ENCODE measurements at regions not wholly inside any gene's neighbourhood (a gene's known extent, or its start where the extent isn't known, plus 50 kb on each side); places are given as distances from the start of the nearest gene placed in this dataset.

GRCh38 chr12:105444653-105445102 lies 114.2 kb downstream of the C12orf75 start:
- no peak for TF ChIP-seq CTCF (IDR thresholded peaks at IDR 0.05; ENCODE audit: insufficient read depth, low read length, poor library complexity, severe bottlenecking)
- no peak for TF ChIP-seq EZH2phosphoT487 (conservative IDR thresholded peaks at IDR 0.05; ENCODE audit: low read length)
